Activated B cell treated with CpG ODN at 0.5 μM for 24 hours (primary cell): ENCODE measurements at regions not wholly inside any gene's neighbourhood (a gene's known extent, or its start where the extent isn't known, plus 50 kb on each side); places are given as distances from the start of the nearest gene placed in this dataset.

Experiments
- ATAC-seq: fragments of 200-7000 bp; cut with Tn5 transposase; one replicate; pipeline ENCODE4 v1.10.0; 2021; ENCODE audit warnings: low read depth, mild to moderate bottlenecking, moderate library complexity
- CTCF ChIA-PET: fragments of 350-600 bp; sonication (Branson Sonifier 250); formaldehyde crosslinking; loops from one replicate; lab custom pipeline; 2021; ENCODE audit warnings: antibody characterized with exemption; lab: Charles Lee
- POLR2A ChIA-PET: fragments of 350-600 bp; sonication (Branson Sonifier 250); formaldehyde crosslinking; loops from one replicate; lab custom pipeline; 2021; ENCODE audit warnings: antibody characterized with exemption; lab: Charles Lee
- DNase-seq: peaks from one replicate; pipeline ENCODE4 v3.0.0; 2022
- H3K27ac Mint-ChIP-seq: one replicate; pipeline ENCODE4 v1.8.0; 2020; ENCODE audit warnings: mixed read lengths
- H3K27me3 Mint-ChIP-seq: one replicate; pipeline ENCODE4 v1.8.0; 2021; ENCODE audit warnings: mixed read lengths
- H3K36me3 Mint-ChIP-seq: one replicate; pipeline ENCODE4 v1.8.0; 2021; ENCODE audit warnings: low read depth, mixed read lengths
- H3K4me1 Mint-ChIP-seq: one replicate; pipeline ENCODE4 v1.8.0; 2021; ENCODE audit warnings: mixed read lengths
- H3K4me3 Mint-ChIP-seq: one replicate; pipeline ENCODE4 v1.8.0; 2020; ENCODE audit warnings: mild to moderate bottlenecking, mixed read lengths
- H3K9me3 Mint-ChIP-seq: one replicate; pipeline ENCODE4 v1.8.0; 2020; ENCODE audit warnings: mixed read lengths
- intact Hi-C: fragments of 100-400 bp; cut with micrococcal nuclease; formaldehyde crosslinking; loops from one replicate; pipeline ENCODE4 v1.15.1; 2024
- TF ChIP-seq, protein P1 (sequence below): fragments of 200-600 bp; IDR thresholded peaks from one replicate; pipeline ENCODE4 v1.8.0; 2022; ENCODE audit warnings: antibody characterized with exemption, mild to moderate bottlenecking

DNA sequence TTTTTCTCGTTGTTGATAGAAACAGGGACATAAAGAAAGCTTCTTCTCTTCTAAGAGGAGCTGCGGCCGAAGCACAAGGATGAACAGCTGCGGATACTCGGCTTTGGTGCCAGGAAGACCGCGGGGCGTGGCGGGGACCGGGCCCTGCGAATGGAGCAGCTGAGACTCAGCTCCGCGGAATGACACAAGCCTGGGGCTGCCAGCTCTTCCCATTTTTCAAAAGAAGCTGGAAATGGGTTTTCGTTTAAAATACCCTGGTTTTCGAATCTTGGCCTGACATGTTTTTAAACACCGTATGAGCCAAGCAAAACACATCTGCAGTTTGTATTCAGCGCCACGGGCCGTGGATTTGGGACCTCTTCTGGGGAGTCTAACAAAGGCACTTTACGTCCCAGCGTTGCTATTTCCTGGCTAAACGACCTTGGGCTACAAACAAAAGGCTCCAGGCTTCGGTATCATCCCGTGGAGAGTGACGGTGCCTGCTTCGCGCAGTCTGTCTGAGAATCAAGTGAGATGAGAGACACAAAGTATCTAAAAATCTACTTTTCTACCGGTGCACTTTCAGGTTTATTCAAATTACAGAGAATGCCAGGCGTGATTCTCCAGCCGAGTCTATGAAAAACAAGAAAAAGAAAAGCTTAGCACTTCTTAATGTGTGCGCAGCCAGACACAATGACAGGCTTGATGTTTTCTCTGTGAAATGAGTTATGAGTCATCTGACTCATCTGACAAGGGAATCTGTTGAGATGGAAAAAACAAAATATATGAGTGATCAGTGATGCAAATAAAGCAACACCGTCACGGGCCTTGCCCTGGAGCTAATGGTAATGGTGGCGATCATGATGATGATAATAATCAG, 114.0 kb upstream of the TMEM132D start:
- no peaks in the 10 kb centered on the region for H3K36me3 Mint-ChIP-seq
- H3K27ac Mint-ChIP-seq: no peak overlapping the region
- H3K4me3 Mint-ChIP-seq: no peak overlapping the region
- ChIA-PET CTCF (interaction anchor here (1.5 kb wide), 1 partner anchor 10 kb away, joined by 6 read pairs; no protein-coding TSS in a partner anchor), POLR2A (no interaction called here)
- no peaks in the 10 kb centered on the region for H3K9me3 Mint-ChIP-seq
- H3K4me1 Mint-ChIP-seq: no peaks in the 10 kb centered on the region
- peaks cover 6% of the 10 kb centered on the region for H3K27me3 Mint-ChIP-seq
- intact Hi-C loops: no loop called here
- ATAC-seq (no peak), DNase-seq (no peak)
- TF ChIP-seq, protein P1, sequence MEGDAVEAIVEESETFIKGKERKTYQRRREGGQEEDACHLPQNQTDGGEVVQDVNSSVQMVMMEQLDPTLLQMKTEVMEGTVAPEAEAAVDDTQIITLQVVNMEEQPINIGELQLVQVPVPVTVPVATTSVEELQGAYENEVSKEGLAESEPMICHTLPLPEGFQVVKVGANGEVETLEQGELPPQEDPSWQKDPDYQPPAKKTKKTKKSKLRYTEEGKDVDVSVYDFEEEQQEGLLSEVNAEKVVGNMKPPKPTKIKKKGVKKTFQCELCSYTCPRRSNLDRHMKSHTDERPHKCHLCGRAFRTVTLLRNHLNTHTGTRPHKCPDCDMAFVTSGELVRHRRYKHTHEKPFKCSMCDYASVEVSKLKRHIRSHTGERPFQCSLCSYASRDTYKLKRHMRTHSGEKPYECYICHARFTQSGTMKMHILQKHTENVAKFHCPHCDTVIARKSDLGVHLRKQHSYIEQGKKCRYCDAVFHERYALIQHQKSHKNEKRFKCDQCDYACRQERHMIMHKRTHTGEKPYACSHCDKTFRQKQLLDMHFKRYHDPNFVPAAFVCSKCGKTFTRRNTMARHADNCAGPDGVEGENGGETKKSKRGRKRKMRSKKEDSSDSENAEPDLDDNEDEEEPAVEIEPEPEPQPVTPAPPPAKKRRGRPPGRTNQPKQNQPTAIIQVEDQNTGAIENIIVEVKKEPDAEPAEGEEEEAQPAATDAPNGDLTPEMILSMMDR: no peak

DNA sequence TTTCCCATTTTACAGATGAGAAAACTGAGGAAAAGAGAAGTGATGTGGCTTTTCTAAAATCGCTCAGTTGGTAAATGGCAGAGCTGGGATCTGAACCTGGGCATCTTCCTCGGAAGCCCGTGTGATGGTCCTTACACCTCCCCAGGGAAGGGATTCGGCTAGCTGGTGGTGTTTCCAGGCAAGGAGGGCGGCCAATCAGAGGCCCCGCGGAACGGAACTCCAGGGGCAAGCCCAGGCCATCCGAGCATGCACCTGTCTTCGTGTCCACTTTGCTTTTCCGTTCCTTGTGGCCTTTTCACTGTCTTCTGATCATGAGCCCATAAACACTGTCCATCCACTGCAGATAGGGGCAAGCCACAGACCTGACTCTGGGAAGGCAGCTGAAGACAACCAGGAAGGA, 114.8 kb upstream of the TMEM132D start:
- DNase-seq: no peak
- ATAC-seq: no peak
- POLR2A ChIA-PET: no interaction called here
- intact Hi-C loops: no loop called here
- CTCF ChIA-PET: interaction anchor here (1.5 kb wide), 1 partner anchor 9 kb away, joined by 6 read pairs; no protein-coding TSS in a partner anchor
- H3K4me1 Mint-ChIP-seq: no peaks in the 10 kb centered on the region
- TF ChIP-seq, protein P1: no peak
- no peaks in the 10 kb centered on the region for H3K36me3 Mint-ChIP-seq
- no peaks in the 10 kb centered on the region for H3K9me3 Mint-ChIP-seq
- H3K4me3 Mint-ChIP-seq: no peak overlapping the region
- H3K27me3 Mint-ChIP-seq: peaks cover 6% of the 10 kb centered on the region
- H3K27ac Mint-ChIP-seq: no peak overlapping the region

DNA sequence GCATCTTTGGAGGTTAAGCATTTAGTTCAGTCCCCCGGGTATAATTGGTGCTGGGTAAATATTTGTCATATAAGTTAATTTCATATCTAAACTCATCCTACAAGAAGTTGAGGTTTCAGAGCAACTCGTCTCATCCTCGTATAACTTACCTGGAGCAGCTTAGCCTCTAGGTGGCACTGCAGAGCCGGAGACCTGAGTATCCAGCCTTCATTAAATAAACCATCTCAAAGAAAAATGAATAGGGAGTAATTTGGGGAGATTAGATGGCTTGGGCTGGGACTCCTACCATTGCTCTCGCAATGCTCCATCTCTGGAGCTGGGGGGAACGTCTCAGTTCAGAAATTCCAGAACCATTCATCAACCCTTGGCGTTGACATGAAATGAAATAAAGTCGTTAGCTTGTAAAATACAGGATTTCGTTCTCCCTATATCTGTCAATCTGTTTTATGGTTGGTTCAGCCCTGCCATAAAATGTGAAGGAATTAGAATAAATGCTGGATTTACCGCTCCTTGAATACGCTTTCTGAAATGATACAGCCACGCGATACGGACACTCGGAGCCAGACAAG, 122.9 kb upstream of the TMEM132D start:
- Mint-ChIP-seq H3K4me3 (no peak overlapping the region), H3K27ac (no peak overlapping the region), H3K9me3 (no peaks in the 10 kb centered on the region), H3K36me3 (no peaks in the 10 kb centered on the region), H3K4me1 (no peaks in the 10 kb centered on the region), H3K27me3 (no peaks in the 10 kb centered on the region)
- ATAC-seq (no peak), DNase-seq (no peak)
- intact Hi-C loops: loop anchor here (5.0 kb wide), 1 partner anchor 311 kb away; the partner anchor contains the start of gene PIWIL1
- TF ChIP-seq, protein P1: no peak
- CTCF ChIA-PET: interaction anchor here (1.1 to 1.9 kb wide), 3 partner anchors 8 to 12 kb away, joined by 3 to 6 read pairs (median 3); no protein-coding TSS in a partner anchor
- POLR2A ChIA-PET: no interaction called here

DNA sequence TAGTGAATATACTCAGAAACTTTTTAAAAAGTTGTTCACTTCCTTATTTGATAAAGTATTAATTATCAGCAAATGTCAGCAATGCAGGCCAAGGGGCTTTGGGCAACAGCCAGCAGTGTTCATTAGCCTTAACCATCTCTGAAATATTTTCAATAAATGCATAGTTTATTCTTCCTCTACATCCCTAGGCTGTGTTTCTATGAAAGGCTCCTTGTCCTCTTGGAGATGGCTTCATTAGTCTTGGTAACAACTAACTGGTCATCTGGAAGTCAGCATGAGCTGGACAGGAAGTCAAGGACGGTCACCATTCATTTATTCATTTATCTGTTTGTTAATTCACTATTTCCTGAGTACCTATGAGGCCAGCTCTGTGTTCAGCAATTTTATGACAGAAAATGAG, 124.0 kb upstream of the TMEM132D start:
- CTCF ChIA-PET: interaction anchor here (1.1 to 1.9 kb wide), 2 partner anchors 9 to 14 kb away, joined by 5 to 6 read pairs; no protein-coding TSS in a partner anchor
- Mint-ChIP-seq H3K4me3 (no peak overlapping the region), H3K27ac (no peak overlapping the region), H3K27me3 (peaks cover 4% of the 10 kb centered on the region), H3K9me3 (no peaks in the 10 kb centered on the region), H3K36me3 (no peaks in the 10 kb centered on the region), H3K4me1 (no peaks in the 10 kb centered on the region)
- POLR2A ChIA-PET: no interaction called here
- intact Hi-C loops: loop anchor here (5.0 kb wide), 1 partner anchor 310 kb away; the partner anchor contains the start of gene PIWIL1
- ATAC-seq (no peak), DNase-seq (no peak)
- TF ChIP-seq, protein P1: no peak

DNA sequence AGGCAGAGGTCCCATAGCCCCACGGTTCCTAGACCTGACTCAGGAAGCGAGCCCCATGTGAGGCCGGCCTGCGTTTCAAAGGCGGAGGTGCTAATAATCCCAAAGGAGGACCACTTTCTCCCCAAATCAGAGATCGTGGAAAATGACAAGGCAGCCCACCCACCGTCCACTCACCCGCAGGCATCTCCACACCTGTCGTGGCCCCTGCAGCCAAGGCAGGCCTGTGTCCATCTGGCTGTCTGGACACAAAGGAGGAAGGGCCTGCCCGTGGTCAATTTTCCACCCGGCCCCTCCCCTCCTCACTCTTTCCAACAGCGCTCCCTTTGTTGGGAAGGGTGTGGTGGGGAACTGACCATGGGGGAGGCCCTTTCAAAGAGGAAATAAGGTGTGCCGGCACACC, 125.3 kb upstream of the TMEM132D start:
- H3K9me3 Mint-ChIP-seq: no peaks in the 10 kb centered on the region

More for the DNA sequence above, 125.3 kb upstream of the TMEM132D start:
- Mint-ChIP-seq H3K4me1 (no peaks in the 10 kb centered on the region), H3K4me3 (no peak overlapping the region), H3K36me3 (no peaks in the 10 kb centered on the region), H3K27me3 (peaks cover 4% of the 10 kb centered on the region), H3K27ac (no peak overlapping the region)
- DNase-seq (no peak), ATAC-seq (no peak)
- ChIA-PET CTCF (no interaction called here), POLR2A (no interaction called here)
- intact Hi-C loops: loop anchor here (5.0 kb wide), 1 partner anchor 308 kb away; the partner anchor contains the start of gene PIWIL1
- TF ChIP-seq, protein P1: no peak
